Thoracic aorta (tissue), 2 donors: ENCODE measurements at regions not wholly inside any gene's neighbourhood (a gene's known extent, or its start where the extent isn't known, plus 50 kb on each side); places are given as distances from the start of the nearest gene placed in this dataset.

ENCODE experiments used
- ATAC-seq: fragments of 150-250 bp; one replicate; pipeline ENCODE4 v1.8.0; 2017; ENCODE audit warnings: low read depth; ENCODE audit not compliant: insufficient number of reproducible peaks, low FRiP score
- DNase-seq: peaks from one replicate; pipeline ENCODE4 v3.0.0-alpha.2; 2020; ENCODE audit warnings: low spot score
- H3K27ac ChIP-seq, 2 donors: fragments of 200-600 bp; sonication (generic); 1 replicate in 1 of 2; 2 replicates in 1 of 2; pipeline ENCODE4 v1.5.1; 2016; ENCODE audit warnings: mild to moderate bottlenecking in 2 of 2, moderate library complexity in 2 of 2
- H3K27me3 ChIP-seq: fragments of 200-600 bp; sonication (generic); replicated peaks from 2 replicates; pipeline ENCODE4 v1.6.0; 2016; ENCODE audit warnings: mild to moderate bottlenecking; ENCODE audit not compliant: insufficient read depth
- H3K36me3 ChIP-seq: fragments of 200-600 bp; sonication (generic); one replicate; pipeline ENCODE4 v1.5.1; 2016
- H3K4me1 ChIP-seq, 2 donors: fragments of 200-600 bp; sonication (generic); 1 replicate in 1 of 2; 2 replicates in 1 of 2; pipeline versions ENCODE4 v1.5.1 to v1.6.0; 2016; ENCODE audit warnings: low read depth in 2 of 2, mild to moderate bottlenecking in 1 of 2; ENCODE audit not compliant: control insufficient read depth in 1 of 2
- H3K4me3 ChIP-seq: fragments of 200-600 bp; sonication (generic); 2 replicates; pipeline ENCODE4 v1.5.1; 2016; ENCODE audit warnings: mild to moderate bottlenecking
- H3K9me3 ChIP-seq: fragments of 200-600 bp; sonication (generic); 2 replicates; pipeline ENCODE4 v1.5.1; 2016
- TF ChIP-seq, protein P1 (sequence below): fragments of 200-600 bp; sonication (generic); IDR thresholded peaks from one replicate; pipeline ENCODE4 v1.5.1; 2019; ENCODE audit warnings: antibody characterized with exemption

DNA sequence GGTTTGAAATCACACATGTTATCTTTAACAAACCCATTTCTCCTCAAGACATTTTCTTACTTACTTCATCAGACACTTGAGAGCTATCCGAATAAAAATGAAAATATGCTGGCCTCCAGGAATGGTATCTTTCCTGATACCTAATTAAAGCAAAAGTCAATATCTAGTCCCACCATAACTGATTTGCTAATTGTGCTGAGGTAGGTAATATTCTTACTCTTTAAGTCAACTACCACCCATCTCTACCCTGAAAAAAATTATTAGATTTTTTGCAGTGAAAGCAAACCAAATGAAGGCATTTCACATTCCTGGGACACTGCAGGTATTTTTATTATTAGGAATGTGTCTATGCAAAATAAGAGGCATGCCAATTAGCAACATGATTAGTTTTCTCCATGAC, 175.8 kb downstream of the QDPR start:
- ATAC-seq (no peak), DNase-seq (no peak)
- no peaks in the 10 kb centered on the region for H3K9me3 ChIP-seq
- no peak overlapping the region for H3K4me3 ChIP-seq
- H3K4me1 ChIP-seq: no peaks in the 10 kb centered on the region
- no peaks in the 10 kb centered on the region for H3K36me3 ChIP-seq
- no peak overlapping the region for H3K27ac ChIP-seq
- TF ChIP-seq, protein P1, sequence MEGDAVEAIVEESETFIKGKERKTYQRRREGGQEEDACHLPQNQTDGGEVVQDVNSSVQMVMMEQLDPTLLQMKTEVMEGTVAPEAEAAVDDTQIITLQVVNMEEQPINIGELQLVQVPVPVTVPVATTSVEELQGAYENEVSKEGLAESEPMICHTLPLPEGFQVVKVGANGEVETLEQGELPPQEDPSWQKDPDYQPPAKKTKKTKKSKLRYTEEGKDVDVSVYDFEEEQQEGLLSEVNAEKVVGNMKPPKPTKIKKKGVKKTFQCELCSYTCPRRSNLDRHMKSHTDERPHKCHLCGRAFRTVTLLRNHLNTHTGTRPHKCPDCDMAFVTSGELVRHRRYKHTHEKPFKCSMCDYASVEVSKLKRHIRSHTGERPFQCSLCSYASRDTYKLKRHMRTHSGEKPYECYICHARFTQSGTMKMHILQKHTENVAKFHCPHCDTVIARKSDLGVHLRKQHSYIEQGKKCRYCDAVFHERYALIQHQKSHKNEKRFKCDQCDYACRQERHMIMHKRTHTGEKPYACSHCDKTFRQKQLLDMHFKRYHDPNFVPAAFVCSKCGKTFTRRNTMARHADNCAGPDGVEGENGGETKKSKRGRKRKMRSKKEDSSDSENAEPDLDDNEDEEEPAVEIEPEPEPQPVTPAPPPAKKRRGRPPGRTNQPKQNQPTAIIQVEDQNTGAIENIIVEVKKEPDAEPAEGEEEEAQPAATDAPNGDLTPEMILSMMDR: no peak
- no peaks in the 10 kb centered on the region for H3K27me3 ChIP-seq

DNA sequence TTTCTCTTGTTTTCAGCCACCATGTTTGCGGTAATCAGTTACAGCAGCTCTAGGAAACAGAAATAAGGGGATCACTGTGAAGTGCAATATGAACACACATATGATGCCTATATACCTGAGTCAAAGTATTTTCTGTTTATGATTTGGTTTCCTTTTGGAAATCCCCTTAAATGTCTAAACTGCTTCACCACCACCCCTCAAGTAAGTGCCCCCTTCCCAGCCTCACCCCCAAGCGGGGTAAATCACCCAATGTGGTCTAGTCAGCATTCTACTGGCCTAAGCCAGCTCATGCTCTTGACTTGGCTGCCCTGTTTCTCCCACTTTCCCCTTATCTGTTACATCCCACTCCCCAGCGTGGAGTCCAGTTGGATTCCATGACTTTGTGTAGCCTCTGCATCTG, 176.5 kb downstream of the QDPR start:
- no peaks in the 10 kb centered on the region for H3K27me3 ChIP-seq
- TF ChIP-seq, protein P1: no peak
- no peak overlapping the region for H3K27ac ChIP-seq
- no peak for ATAC-seq
- no peak overlapping the region for H3K4me3 ChIP-seq
- H3K9me3 ChIP-seq: no peaks in the 10 kb centered on the region
- H3K4me1 ChIP-seq: no peaks in the 10 kb centered on the region
- DNase-seq: no peak
- H3K36me3 ChIP-seq: no peaks in the 10 kb centered on the region

DNA sequence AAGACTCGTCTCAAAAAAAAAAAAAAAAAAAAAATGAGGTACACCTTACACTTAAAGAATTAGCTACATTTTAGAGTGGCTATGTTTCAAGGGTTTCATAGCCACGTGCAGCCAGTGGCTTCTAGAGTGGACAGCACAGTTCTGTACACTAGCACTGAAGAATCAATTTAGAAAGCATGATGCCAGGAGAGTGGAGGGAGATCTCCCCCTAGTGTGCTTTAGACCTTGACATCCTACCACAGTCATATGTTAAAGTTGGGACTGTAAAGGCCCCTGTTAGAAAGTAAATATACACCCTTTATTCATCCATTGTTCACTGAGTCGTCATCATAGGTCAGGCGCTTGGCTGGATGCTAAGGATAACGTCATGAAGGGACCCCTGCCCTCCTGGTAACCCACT, 179.4 kb downstream of the QDPR start:
- H3K9me3 ChIP-seq: no peaks in the 10 kb centered on the region
- H3K4me1 ChIP-seq: no peaks in the 10 kb centered on the region
- TF ChIP-seq, protein P1: no peak
- no peaks in the 10 kb centered on the region for H3K36me3 ChIP-seq
- no peak overlapping the region for H3K27ac ChIP-seq
- ATAC-seq (no peak), DNase-seq (no peak)
- H3K4me3 ChIP-seq: no peak overlapping the region
- no peaks in the 10 kb centered on the region for H3K27me3 ChIP-seq

DNA sequence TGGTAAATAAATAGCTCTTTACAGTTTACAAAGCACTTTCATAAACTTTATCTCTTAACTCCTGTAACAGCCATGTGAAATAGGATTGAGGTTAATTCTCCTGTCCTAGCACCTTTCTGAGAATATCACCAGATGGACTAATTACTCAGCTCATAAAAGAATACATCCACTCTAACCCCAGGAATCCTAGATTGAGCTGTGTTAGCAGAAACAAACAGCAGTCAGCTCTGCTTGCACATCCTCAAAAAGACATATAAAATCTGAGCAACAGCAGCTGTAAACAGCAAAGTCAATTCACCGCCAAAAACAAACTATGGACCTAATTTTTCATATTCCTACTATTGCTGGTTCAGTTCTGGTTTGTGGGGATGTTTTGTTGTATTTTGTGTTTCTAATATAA, 182.8 kb downstream of the QDPR start:
- DNase-seq (no peak), ATAC-seq (no peak)
- TF ChIP-seq, protein P1: no peak
- peaks cover under 1 to 7% of the 10 kb centered on the region in 2 donors for H3K4me1 ChIP-seq
- no peaks in the 10 kb centered on the region for H3K36me3 ChIP-seq
- H3K27me3 ChIP-seq: no peaks in the 10 kb centered on the region
- H3K9me3 ChIP-seq: no peaks in the 10 kb centered on the region
- H3K4me3 ChIP-seq: no peak overlapping the region
- no peak overlapping the region for H3K27ac ChIP-seq

DNA sequence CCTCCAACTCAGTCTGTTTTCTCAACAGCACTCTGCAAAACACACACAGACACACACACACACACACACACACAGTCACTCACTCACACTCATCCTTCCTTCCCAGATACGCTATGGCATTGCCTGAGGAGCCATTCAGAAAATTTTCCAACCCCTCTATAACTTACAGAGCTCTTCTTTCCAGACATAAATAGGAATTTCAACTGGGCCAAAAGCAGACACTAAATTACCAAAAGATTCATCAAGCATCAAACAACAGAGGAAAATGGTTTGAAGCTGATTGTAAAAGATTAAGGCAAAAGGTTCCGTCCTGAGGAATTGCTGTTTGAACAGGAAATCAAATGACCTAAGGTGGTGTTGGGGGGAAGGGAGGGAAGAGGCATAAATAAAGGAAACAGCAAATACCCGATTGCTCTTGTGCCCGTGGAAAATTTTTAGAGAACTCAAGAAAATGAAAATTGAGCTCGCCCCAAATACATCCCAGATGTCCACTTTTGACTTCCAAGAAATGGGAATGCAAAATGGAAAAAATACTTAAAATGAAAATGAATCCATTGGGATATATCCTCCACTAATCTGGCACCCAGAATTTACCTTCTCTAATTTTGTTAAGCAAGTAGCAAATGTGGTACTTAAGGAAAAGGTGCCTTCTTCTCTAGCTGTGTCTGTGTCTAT, 183.6 kb downstream of the QDPR start:
- Histone ChIP-seq H3K27me3 (no peaks in the 10 kb centered on the region), H3K9me3 (no peaks in the 10 kb centered on the region), H3K4me1 (peaks cover 6 to 15% of the 10 kb centered on the region in 2 donors), H3K4me3 (no peak overlapping the region), H3K36me3 (no peaks in the 10 kb centered on the region), H3K27ac (no peak overlapping the region)
- ATAC-seq (no peak), DNase-seq (no peak)
- TF ChIP-seq, protein P1: no peak
